SJSA1 (cell line): ENCODE measurements at regions not wholly inside any gene's neighbourhood (a gene's known extent, or its start where the extent isn't known, plus 50 kb on each side); places are given as distances from the start of the nearest gene placed in this dataset.

Experiments
- DNase-seq, 2 experiments: peaks; one replicate each; pipeline ENCODE4 v3.0.0-alpha.2; 2015 to 2020; ENCODE audit warnings: low spot score in 2 of 2, low read depth in 1 of 2
- H3K27ac ChIP-seq: fragments of 250-450 bp; sonication (Bioruptor Pico); 2 replicates; pipeline ENCODE4 v1.5.1; 2020; ENCODE audit warnings: mild to moderate bottlenecking, moderate library complexity
- H3K27me3 ChIP-seq: fragments of 250-450 bp; sonication (Bioruptor Pico); replicated peaks from 2 replicates; pipeline ENCODE4 v1.5.1; 2020; ENCODE audit warnings: mild to moderate bottlenecking, moderate library complexity
- H3K36me3 ChIP-seq: fragments of 250-450 bp; sonication (Bioruptor Pico); 2 replicates; pipeline ENCODE4 v1.5.1; 2020; ENCODE audit warnings: mild to moderate bottlenecking
- H3K4me1 ChIP-seq: fragments of 250-450 bp; sonication (Bioruptor Pico); replicated peaks from 2 replicates; pipeline ENCODE4 v1.6.1; 2021; ENCODE audit warnings: mild to moderate bottlenecking
- H3K4me3 ChIP-seq: fragments of 250-450 bp; sonication (Bioruptor Pico); 2 replicates; pipeline ENCODE4 v1.5.1; 2020; ENCODE audit warnings: mild to moderate bottlenecking
- H3K9me3 ChIP-seq: fragments of 250-450 bp; sonication (Bioruptor Pico); replicated peaks from 2 replicates; pipeline ENCODE4 v1.5.1; 2020; ENCODE audit warnings: mild to moderate bottlenecking

- H3K36me3 ChIP-seq, result no peaks in the 10 kb centered on the region
- H3K9me3 ChIP-seq, result no peaks in the 10 kb centered on the region
- peaks cover 9% of the 10 kb centered on the region for H3K4me1 ChIP-seq
- no peak overlapping the region for H3K4me3 ChIP-seq
- peaks cover 33% of the 10 kb centered on the region for H3K27me3 ChIP-seq
- H3K27ac ChIP-seq, result no peak overlapping the region
- DNase-seq, result no peak
Observed at GRCh38 chr7:140232957-140233917, 56.5 kb upstream of the KDM7A start.

- Histone ChIP-seq H3K27ac (no peak overlapping the region), H3K9me3 (no peaks in the 10 kb centered on the region), H3K4me3 (no peak overlapping the region), H3K4me1 (peaks cover 9% of the 10 kb centered on the region), H3K27me3 (peaks cover 37% of the 10 kb centered on the region), H3K36me3 (no peaks in the 10 kb centered on the region)
- DNase-seq, result no peak
Observed at GRCh38 chr7:140231771-140232491, 55.1 kb upstream of the KDM7A start.

DNA sequence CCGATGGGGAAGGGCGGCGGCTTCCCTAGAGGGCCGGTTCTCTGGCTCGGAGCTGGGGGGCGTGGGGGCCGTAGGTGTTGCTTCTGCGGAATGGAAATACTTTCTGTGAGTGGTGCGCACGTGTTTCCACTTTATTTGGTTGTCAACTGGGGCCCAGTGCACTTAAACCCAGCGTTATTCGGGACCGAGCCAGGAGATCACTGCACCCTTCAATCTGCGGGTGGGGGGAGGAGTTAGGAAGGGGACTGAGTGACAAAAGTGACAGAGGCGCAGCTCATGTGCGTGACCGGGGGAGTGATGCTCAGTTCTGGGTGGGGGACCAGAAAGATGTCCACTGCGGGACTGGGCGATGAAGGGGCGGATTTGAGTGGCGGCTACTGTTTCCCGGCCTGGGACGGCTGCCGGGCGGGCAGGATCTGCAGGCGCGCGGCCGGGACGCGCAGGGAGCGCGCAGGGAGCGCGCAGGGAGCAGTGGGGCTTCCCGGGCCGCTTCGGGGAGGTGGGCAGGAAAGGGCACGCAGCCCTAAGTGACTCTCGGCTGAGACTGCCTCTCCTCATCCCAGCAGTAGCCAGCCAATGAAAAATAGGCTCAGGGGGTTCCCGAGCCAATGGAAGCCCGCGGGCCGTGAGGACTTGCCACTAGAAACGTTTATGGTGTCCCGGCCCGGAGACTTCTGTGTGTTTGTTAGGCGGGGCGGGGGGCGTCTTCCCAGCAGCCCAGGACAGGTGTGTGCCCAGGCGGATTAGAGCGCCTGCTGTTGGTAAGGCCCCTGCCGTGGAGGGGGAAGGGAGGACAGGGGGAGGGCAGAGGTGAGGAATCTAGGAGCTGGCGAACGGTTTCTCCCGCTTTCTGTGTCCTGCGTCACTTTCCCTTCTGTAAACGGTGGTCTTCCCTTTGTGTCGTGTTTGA is 54.3 kb upstream of the KDM7A start:
- Histone ChIP-seq H3K9me3 (no peaks in the 10 kb centered on the region), H3K27ac (no peak overlapping the region), H3K36me3 (no peaks in the 10 kb centered on the region), H3K4me3 (peak overlapping the region; percentile 8; the same call in 1 of the 2 replicates), H3K27me3 (peaks cover 37% of the 10 kb centered on the region), H3K4me1 (peaks cover 9% of the 10 kb centered on the region)
- DNase-seq, result no peak

GRCh38 chr7:140230516-140230860 is 53.7 kb upstream of the KDM7A start:
- H3K27me3 ChIP-seq, result peaks cover 37% of the 10 kb centered on the region

GRCh38 chr7:140229591-140230515 is 53.1 kb upstream of the KDM7A start:
- H3K27ac ChIP-seq, result no peak overlapping the region
- peaks cover 37% of the 10 kb centered on the region for H3K27me3 ChIP-seq

More at GRCh38 chr7:140230516-140230860, 53.7 kb upstream of the KDM7A start:
- no peak overlapping the region for H3K27ac ChIP-seq
- DNase-seq, result no peak
- peaks cover 9% of the 10 kb centered on the region for H3K4me1 ChIP-seq
- no peaks in the 10 kb centered on the region for H3K36me3 ChIP-seq
- peak overlapping the region; percentile 8; the same call in 1 of the 2 replicates for H3K4me3 ChIP-seq
- no peaks in the 10 kb centered on the region for H3K9me3 ChIP-seq

GRCh38 chr7:140229101-140229525 is 52.3 kb upstream of the KDM7A start:
- Histone ChIP-seq H3K4me1 (peaks cover 9% of the 10 kb centered on the region), H3K36me3 (no peaks in the 10 kb centered on the region), H3K4me3 (no peak overlapping the region), H3K9me3 (no peaks in the 10 kb centered on the region), H3K27ac (no peak overlapping the region), H3K27me3 (peaks cover 37% of the 10 kb centered on the region)
- DNase-seq, result no peak

More at GRCh38 chr7:140229591-140230515, 53.1 kb upstream of the KDM7A start:
- H3K4me3 ChIP-seq, result peak overlapping the region; percentile 8; the same call in 1 of the 2 replicates
- H3K36me3 ChIP-seq, result no peaks in the 10 kb centered on the region
- no peak for DNase-seq
- no peaks in the 10 kb centered on the region for H3K9me3 ChIP-seq
- H3K4me1 ChIP-seq, result peaks cover 9% of the 10 kb centered on the region
